Smooth muscle cell (in vitro differentiated cells): ENCODE measurements at regions not wholly inside any gene's neighbourhood (a gene's known extent, or its start where the extent isn't known, plus 50 kb on each side); places are given as distances from the start of the nearest gene placed in this dataset.

Experiments
- DNase-seq: peaks from one replicate; lab custom pipeline; 2025; ENCODE audit not compliant: unreplicated experiment; lab: John Stamatoyannopoulos, UW
- H2AFZ ChIP-seq: fragments of 200-600 bp; sonication (generic); 2 replicates; pipeline ENCODE4 v1.6.0; 2016; ENCODE audit warnings: antibody characterized with exemption, low read depth, mild to moderate bottlenecking
- H3F3A ChIP-seq: fragments of 200-600 bp; sonication (generic); 2 replicates; pipeline ENCODE4 v1.6.0; 2017; ENCODE audit warnings: antibody characterized with exemption, low read depth
- H3K27ac ChIP-seq: fragments of 200-600 bp; sonication (generic); 2 replicates; pipeline ENCODE4 v1.5.1; 2016; ENCODE audit warnings: low read depth, mild to moderate bottlenecking
- H3K27me3 ChIP-seq: fragments of 200-600 bp; sonication (generic); 2 replicates; pipeline ENCODE4 v1.6.1; 2016; ENCODE audit warnings: low read depth, mild to moderate bottlenecking
- H3K36me3 ChIP-seq: fragments of 200-600 bp; sonication (generic); 2 replicates; pipeline ENCODE4 v1.5.1; 2016; ENCODE audit warnings: low read depth
- H3K4me1 ChIP-seq: fragments of 200-600 bp; sonication (generic); 2 replicates; pipeline ENCODE4 v1.5.1; 2016; ENCODE audit warnings: low read depth
- H3K4me2 ChIP-seq: fragments of 200-600 bp; sonication (generic); 2 replicates; pipeline ENCODE4 v1.6.0; 2016; ENCODE audit warnings: mild to moderate bottlenecking
- H3K4me3 ChIP-seq: fragments of 200-600 bp; sonication (generic); 2 replicates; pipeline ENCODE4 v1.5.1; 2016; ENCODE audit warnings: mild to moderate bottlenecking
- H3K79me2 ChIP-seq: fragments of 200-600 bp; sonication (generic); 2 replicates; pipeline ENCODE4 v1.6.0; 2016; ENCODE audit warnings: low read depth, mild to moderate bottlenecking
- H3K9ac ChIP-seq: fragments of 200-600 bp; sonication (generic); 2 replicates; pipeline ENCODE4 v1.6.0; 2016; ENCODE audit warnings: low read depth
- H3K9me3 ChIP-seq: fragments of 200-600 bp; sonication (generic); replicated peaks from 2 replicates; pipeline ENCODE4 v1.5.1; 2016; ENCODE audit warnings: low read depth
- H4K20me1 ChIP-seq: fragments of 200-600 bp; sonication (generic); 2 replicates; pipeline ENCODE4 v1.6.0; 2016; ENCODE audit warnings: low read depth
- CTCF ChIP-seq: fragments of 200-600 bp; sonication (generic); IDR thresholded peaks from 2 replicates; pipeline ENCODE4 v1.5.1; 2017; ENCODE audit warnings: borderline replicate concordance, mild to moderate bottlenecking, antibody characterized with exemption; ENCODE audit not compliant: insufficient read depth, poor library complexity, severe bottlenecking
- WGBS: methylation state at CpG from one replicate; pipeline ENCODE4 v1.1.7; 2016; ENCODE audit warnings: low lambda C conversion rate; 5-methylcytosine and 5-hydroxymethylcytosine counted together

GRCh38 chr3:24598695-24599470 lies 104.2 kb upstream of the THRB start:
- Histone ChIP-seq H2AFZ (no peak overlapping the region), H3K4me2 (peak overlapping the region; percentile 47), H3K4me3 (no peak overlapping the region), H3K9ac (no peak overlapping the region), H3K9me3 (no peaks in the 10 kb centered on the region), H3K4me1 (peaks cover 4% of the 10 kb centered on the region), H3K36me3 (no peaks in the 10 kb centered on the region), H3K79me2 (no peaks in the 10 kb centered on the region), H3F3A (no peaks in the 10 kb centered on the region), H4K20me1 (no peaks in the 10 kb centered on the region), H3K27ac (no peak overlapping the region), H3K27me3 (no peaks in the 10 kb centered on the region)
- no peak for TF ChIP-seq CTCF
- DNase-seq: no peak
- WGBS: 64% methylated on average over 7 of the region's 7 CpGs

- H3F3A ChIP-seq: no peaks in the 10 kb centered on the region
- H3K36me3 ChIP-seq: no peaks in the 10 kb centered on the region
- no peaks in the 10 kb centered on the region for H3K27me3 ChIP-seq
- no peak overlapping the region for H3K9ac ChIP-seq
- no peaks in the 10 kb centered on the region for H3K79me2 ChIP-seq
- DNase-seq: no peak
- H4K20me1 ChIP-seq: no peaks in the 10 kb centered on the region
- H3K9me3 ChIP-seq: no peaks in the 10 kb centered on the region
- no peak overlapping the region for H2AFZ ChIP-seq
- peaks cover 4% of the 10 kb centered on the region for H3K4me1 ChIP-seq
- no peak for TF ChIP-seq CTCF
- no peak overlapping the region for H3K27ac ChIP-seq
- WGBS: 83% methylated on average over 13 of the region's 13 CpGs
- H3K4me3 ChIP-seq: no peak overlapping the region
- H3K4me2 ChIP-seq: no peak overlapping the region
These were observed 106.7 kb upstream of the THRB start for GRCh38 chr3:24601066-24601939.

DNA sequence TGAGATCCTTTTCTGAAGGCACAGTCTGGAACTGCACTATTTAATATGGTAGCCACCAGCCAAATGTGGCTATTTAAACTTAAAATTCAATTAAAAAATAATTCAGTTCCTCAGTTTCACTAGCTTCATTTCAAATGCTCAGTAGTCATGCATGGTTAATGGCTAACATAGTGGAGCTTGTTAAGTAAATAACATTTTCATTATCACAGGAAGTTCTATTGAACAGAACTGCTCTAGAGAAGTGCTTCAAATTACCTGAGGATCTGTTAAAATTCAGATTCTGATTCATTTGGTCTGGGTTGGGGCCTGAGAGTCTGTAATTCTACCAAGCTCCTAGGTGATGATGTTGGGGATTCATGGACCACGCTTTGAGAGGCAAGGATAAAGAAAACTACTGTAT lies 109.6 kb upstream of the THRB start:
- Histone ChIP-seq H3K36me3 (no peaks in the 10 kb centered on the region), H3F3A (no peaks in the 10 kb centered on the region), H3K79me2 (no peaks in the 10 kb centered on the region), H3K27me3 (no peaks in the 10 kb centered on the region), H3K9ac (no peak overlapping the region), H3K27ac (no peak overlapping the region), H3K9me3 (no peaks in the 10 kb centered on the region), H4K20me1 (no peaks in the 10 kb centered on the region), H3K4me1 (peaks cover 1% of the 10 kb centered on the region), H2AFZ (no peak overlapping the region), H3K4me2 (no peak overlapping the region), H3K4me3 (no peak overlapping the region)
- no peak for TF ChIP-seq CTCF
- DNase-seq: no peak
- WGBS: 88% methylated on average over 1 of the region's 1 CpG
